PC-3 (cell line): ENCODE measurements at regions not wholly inside any gene's neighbourhood (a gene's known extent, or its start where the extent isn't known, plus 50 kb on each side); places are given as distances from the start of the nearest gene placed in this dataset.

ENCODE experiments used
- ATAC-seq: fragments of 200-7000 bp; cut with Tn5 transposase; 2 replicates; pipeline ENCODE4 v1.9.1; 2020; ENCODE audit warnings: mild to moderate bottlenecking, moderate library complexity
- BruUV-seq: library from RNA; stranded (reverse); fragments of 400-500 nt; replicated peaks from 2 replicates; lab custom pipeline; 2021; lab: Mats Ljungman, UMichigan
- CTCF ChIA-PET: fragments of 300-600 bp; sonication (Branson Sonifier 250); formaldehyde crosslinking; loops from one replicate; lab custom pipeline; 2022; ENCODE audit warnings: antibody characterized with exemption; lab: Charles Lee
- POLR2A ChIA-PET: fragments of 300-600 bp; sonication (Branson Sonifier 250); formaldehyde crosslinking; loops from one replicate; lab custom pipeline; 2022; ENCODE audit warnings: antibody characterized with exemption; ENCODE audit not compliant: unreplicated experiment; lab: Charles Lee
- DNase-seq: peaks from one replicate; pipeline ENCODE4 v3.0.0-alpha.2; 2015
- H2AFZ ChIP-seq: fragments of 300-600 bp; sonication (generic); 2 replicates; pipeline ENCODE4 v1.6.0; 2016; ENCODE audit warnings: antibody characterized with exemption, low read length
- H3F3A ChIP-seq: fragments of 300-600 bp; sonication (generic); one replicate; pipeline ENCODE4 v1.6.0; 2017; ENCODE audit warnings: antibody characterized with exemption, low read length, control low read depth, mild to moderate bottlenecking; ENCODE audit not compliant: unreplicated experiment
- H3K27ac ChIP-seq: fragments of 300-600 bp; sonication (generic); 2 replicates; pipeline ENCODE4 v1.5.1; 2016; ENCODE audit warnings: mild to moderate bottlenecking, low read length
- H3K27me3 ChIP-seq: fragments of 300-600 bp; sonication (generic); 2 replicates; pipeline ENCODE4 v1.6.1; 2016; ENCODE audit warnings: low read length, mixed read lengths
- H3K36me3 ChIP-seq: fragments of 300-600 bp; sonication (generic); 2 replicates; pipeline ENCODE4 v1.6.1; 2016; ENCODE audit warnings: low read depth, mixed run types, low read length, mixed read lengths
- H3K4me1 ChIP-seq: fragments of 300-600 bp; sonication (generic); 2 replicates; pipeline ENCODE4 v1.5.1; 2016; ENCODE audit warnings: low read length; ENCODE audit not compliant: insufficient read depth
- H3K4me2 ChIP-seq: fragments of 300-600 bp; sonication (generic); 2 replicates; pipeline ENCODE4 v1.6.0; 2016; ENCODE audit warnings: low read length
- H3K4me3 ChIP-seq: fragments of 300-600 bp; sonication (generic); 2 replicates; pipeline ENCODE4 v1.5.1; 2016; ENCODE audit warnings: mild to moderate bottlenecking, low read length, mixed read lengths
- H3K79me2 ChIP-seq: fragments of 300-600 bp; sonication (generic); 2 replicates; pipeline ENCODE4 v1.6.1; 2017; ENCODE audit warnings: low read length, mixed read lengths
- H3K9ac ChIP-seq: fragments of 300-600 bp; sonication (generic); 2 replicates; pipeline ENCODE4 v1.6.0; 2016; ENCODE audit warnings: mild to moderate bottlenecking, low read length
- H3K9me2 ChIP-seq: fragments of 300-600 bp; sonication (generic); replicated peaks from 2 replicates; pipeline ENCODE4 v1.6.1; 2016; ENCODE audit warnings: mixed run types, low read length, mixed read lengths
- H3K9me3 ChIP-seq: fragments of 300-600 bp; sonication (generic); 2 replicates; pipeline ENCODE4 v1.6.1; 2016; ENCODE audit warnings: low read length, mixed read lengths
- H4K20me1 ChIP-seq: fragments of 300-600 bp; sonication (generic); 2 replicates; pipeline ENCODE4 v1.6.1; 2016; ENCODE audit warnings: low read length, mixed read lengths
- CTCF ChIP-seq: fragments of 300-600 bp; sonication (generic); conservative IDR thresholded peaks from 2 replicates; pipeline ENCODE4 v1.5.1; 2017; ENCODE audit warnings: antibody characterized with exemption, low read depth, mild to moderate bottlenecking, low read length
- EZH2 ChIP-seq: fragments of 300-600 bp; sonication (generic); IDR thresholded peaks from one replicate; pipeline ENCODE4 v1.6.1; 2017; ENCODE audit warnings: antibody characterized with exemption, mild to moderate bottlenecking, low read length; ENCODE audit not compliant: unreplicated experiment
- EZH2phosphoT487 ChIP-seq: fragments of 300-600 bp; sonication (generic); IDR thresholded peaks from 2 replicates; pipeline ENCODE4 v1.6.1; 2018; ENCODE audit warnings: mild to moderate bottlenecking, antibody characterized with exemption, low read length, borderline replicate concordance
- intact Hi-C: fragments of 100-400 bp; cut with micrococcal nuclease; formaldehyde crosslinking; loops from 2 replicates; pipeline ENCODE4 v1.9.0; 2023

DNA sequence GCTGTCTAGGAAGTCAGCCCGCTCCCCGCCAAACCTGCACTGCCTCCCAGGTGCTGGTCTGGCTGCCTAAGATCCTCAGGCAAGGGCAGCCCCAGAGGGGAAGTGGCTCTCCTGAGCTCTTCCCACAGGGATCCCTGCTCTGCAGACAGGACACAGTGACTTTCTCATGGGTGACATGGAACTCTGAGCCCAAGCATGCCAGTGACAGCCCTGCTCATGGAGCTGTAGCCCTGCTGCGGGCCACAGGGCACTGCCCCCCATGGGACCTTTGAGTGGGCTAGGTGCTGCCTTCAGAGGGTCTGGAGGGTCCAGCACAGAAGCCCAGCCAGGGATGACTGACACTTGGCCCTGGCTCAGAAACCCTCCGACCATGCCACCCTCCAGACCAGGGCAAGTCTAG lies 109.1 kb downstream of the TUBA3C start:
- H3K79me2 ChIP-seq = no peaks in the 10 kb centered on the region
- ChIA-PET CTCF (no interaction called here), POLR2A (no interaction called here)
- H3K9me2 ChIP-seq = no peaks in the 10 kb centered on the region
- intact Hi-C loops = no loop called here
- H3K9ac ChIP-seq = no peak overlapping the region
- no peaks in the 10 kb centered on the region for H3K27me3 ChIP-seq
- TF ChIP-seq EZH2 (no peak), EZH2phosphoT487 (no peak), CTCF (no peak)
- H2AFZ ChIP-seq = no peak overlapping the region
- no peak overlapping the region for H3K4me3 ChIP-seq
- no peaks in the 10 kb centered on the region for H4K20me1 ChIP-seq
- no peaks in the 10 kb centered on the region for H3F3A ChIP-seq
- no TSS peak for BruUV-seq
- H3K36me3 ChIP-seq = no peaks in the 10 kb centered on the region
- peaks cover 11% of the 10 kb centered on the region; the same call in 1 of the 2 replicates for H3K9me3 ChIP-seq
- ATAC-seq (no peak), DNase-seq (no peak)
- H3K4me1 ChIP-seq = no peaks in the 10 kb centered on the region
- no peak overlapping the region for H3K27ac ChIP-seq
- no peak overlapping the region for H3K4me2 ChIP-seq

DNA sequence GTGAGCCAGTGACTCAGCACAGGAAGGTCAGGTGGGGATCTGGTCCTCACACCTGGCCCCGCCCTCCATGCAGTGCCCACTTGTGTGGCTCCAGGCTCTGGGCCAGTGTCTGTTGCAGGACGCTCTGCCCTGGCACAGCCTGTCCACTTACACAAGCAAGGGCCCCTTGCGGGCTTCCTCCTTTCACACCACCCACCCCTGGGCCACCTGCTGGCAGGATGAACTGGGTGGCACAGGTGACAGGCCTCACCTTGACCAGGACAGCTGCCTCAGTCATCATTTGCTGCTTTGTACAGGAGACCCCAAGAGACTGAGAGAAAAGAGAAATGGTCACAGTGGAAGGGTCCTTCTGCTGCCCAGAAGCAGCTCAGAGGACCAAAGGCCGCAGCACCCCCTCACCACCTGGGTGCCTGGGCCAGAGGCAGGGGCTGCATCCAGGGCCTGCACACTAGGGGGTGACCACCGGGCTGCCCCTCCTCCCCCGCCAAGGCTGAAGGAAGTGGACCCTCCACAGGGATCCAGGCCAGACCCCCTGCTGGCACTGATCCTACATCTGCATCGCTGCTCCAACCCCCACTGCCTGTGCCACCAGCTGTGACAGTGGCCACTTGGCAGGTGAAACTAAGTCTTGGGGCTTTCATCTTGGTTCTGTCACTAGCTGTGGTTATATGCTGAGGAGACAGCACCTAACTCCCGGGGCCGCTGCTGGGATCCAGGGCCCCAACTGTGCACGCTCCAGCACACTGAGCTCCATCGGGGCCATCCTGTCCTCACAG lies 110.3 kb downstream of the TUBA3C start:
- no peak overlapping the region for H3K4me2 ChIP-seq
- intact Hi-C loops = no loop called here
- no peaks in the 10 kb centered on the region for H4K20me1 ChIP-seq
- ChIA-PET POLR2A (no interaction called here), CTCF (no interaction called here)
- BruUV-seq = no TSS peak
- no peaks in the 10 kb centered on the region for H3K79me2 ChIP-seq
- TF ChIP-seq EZH2phosphoT487 (no peak), CTCF (no peak), EZH2 (no peak)
- H3F3A ChIP-seq = no peaks in the 10 kb centered on the region
- no peaks in the 10 kb centered on the region for H3K36me3 ChIP-seq
- no peaks in the 10 kb centered on the region for H3K9me2 ChIP-seq
- no peak overlapping the region for H2AFZ ChIP-seq
- no peak for DNase-seq
- H3K4me1 ChIP-seq = no peaks in the 10 kb centered on the region
- H3K4me3 ChIP-seq = no peak overlapping the region
- no peak for ATAC-seq
- H3K9me3 ChIP-seq = peaks cover 12% of the 10 kb centered on the region; the same call in 1 of the 2 replicates
- H3K27me3 ChIP-seq = no peaks in the 10 kb centered on the region
- H3K27ac ChIP-seq = no peak overlapping the region
- no peak overlapping the region for H3K9ac ChIP-seq

GRCh38 chr13:19070398-19070735 lies 111.3 kb downstream of the TUBA3C start:
- H3K9me2 ChIP-seq = no peaks in the 10 kb centered on the region
- H3F3A ChIP-seq = no peaks in the 10 kb centered on the region
- H3K27me3 ChIP-seq = no peaks in the 10 kb centered on the region
- BruUV-seq = no TSS peak
- no peak overlapping the region for H3K9ac ChIP-seq
- no peak for DNase-seq
- H2AFZ ChIP-seq = no peak overlapping the region
- ChIA-PET CTCF (no interaction called here), POLR2A (no interaction called here)
- no peak overlapping the region for H3K27ac ChIP-seq
- H3K36me3 ChIP-seq = no peaks in the 10 kb centered on the region
- TF ChIP-seq EZH2phosphoT487 (no peak), CTCF (no peak), EZH2 (no peak)
- H3K4me1 ChIP-seq = no peaks in the 10 kb centered on the region
- no peaks in the 10 kb centered on the region for H4K20me1 ChIP-seq
- no peak overlapping the region for H3K4me2 ChIP-seq
- intact Hi-C loops = no loop called here
- no peak for ATAC-seq
- no peak overlapping the region for H3K4me3 ChIP-seq
- H3K79me2 ChIP-seq = no peaks in the 10 kb centered on the region
- peaks cover 21% of the 10 kb centered on the region; the same call in 1 of the 2 replicates for H3K9me3 ChIP-seq
